Spleen (tissue), 7 donors: ENCODE measurements at regions not wholly inside any gene's neighbourhood (a gene's known extent, or its start where the extent isn't known, plus 50 kb on each side); places are given as distances from the start of the nearest gene placed in this dataset.

Experiments used
- POLR2A ChIP-seq, 3 donors: fragments of 450-650 bp; IDR thresholded peaks; one replicate each; pipeline ENCODE4 v1.5.1; 2017; ENCODE audit warnings: antibody characterized with exemption in 3 of 3, mild to moderate bottlenecking in 1 of 3
- POLR2AphosphoS5 ChIP-seq, 3 donors: sonication (generic); formaldehyde crosslinking; IDR thresholded peaks; one replicate each; pipeline ENCODE4 v1.5.1; 2017; ENCODE audit warnings: antibody characterized with exemption in 3 of 3
- TF ChIP-seq, protein P1 (sequence below), 11 experiments: fragments of 200-600 bp in 7 of 11; fragments of 450-650 bp in 4 of 11; sonication (generic) in 4 of 11; IDR thresholded peaks in 8 of 11; conservative IDR thresholded peaks in 3 of 11; 1 replicate in 7 of 11; 2 replicates in 4 of 11; pipeline versions ENCODE4 v1.4.0 to v1.8.0; 2016 to 2021; ENCODE audit warnings: antibody characterized with exemption in 11 of 11, inconsistent platforms in 4 of 11, mild to moderate bottlenecking in 1 of 11
- donor health status: DM: no; HTN: no; CAD: no; lungs with moderate emphysema.
- donor health status: DM: no; HTN: no; CAD: no.
- donor health status: DM: no; HTN: no; CAD: no.

GRCh38 chr5:61686491-61687257, 354.6 kb downstream of the ZSWIM6 start:
- no peak for TF ChIP-seq POLR2A (IDR thresholded peaks at IDR 0.05)
- TF ChIP-seq, protein P1, sequence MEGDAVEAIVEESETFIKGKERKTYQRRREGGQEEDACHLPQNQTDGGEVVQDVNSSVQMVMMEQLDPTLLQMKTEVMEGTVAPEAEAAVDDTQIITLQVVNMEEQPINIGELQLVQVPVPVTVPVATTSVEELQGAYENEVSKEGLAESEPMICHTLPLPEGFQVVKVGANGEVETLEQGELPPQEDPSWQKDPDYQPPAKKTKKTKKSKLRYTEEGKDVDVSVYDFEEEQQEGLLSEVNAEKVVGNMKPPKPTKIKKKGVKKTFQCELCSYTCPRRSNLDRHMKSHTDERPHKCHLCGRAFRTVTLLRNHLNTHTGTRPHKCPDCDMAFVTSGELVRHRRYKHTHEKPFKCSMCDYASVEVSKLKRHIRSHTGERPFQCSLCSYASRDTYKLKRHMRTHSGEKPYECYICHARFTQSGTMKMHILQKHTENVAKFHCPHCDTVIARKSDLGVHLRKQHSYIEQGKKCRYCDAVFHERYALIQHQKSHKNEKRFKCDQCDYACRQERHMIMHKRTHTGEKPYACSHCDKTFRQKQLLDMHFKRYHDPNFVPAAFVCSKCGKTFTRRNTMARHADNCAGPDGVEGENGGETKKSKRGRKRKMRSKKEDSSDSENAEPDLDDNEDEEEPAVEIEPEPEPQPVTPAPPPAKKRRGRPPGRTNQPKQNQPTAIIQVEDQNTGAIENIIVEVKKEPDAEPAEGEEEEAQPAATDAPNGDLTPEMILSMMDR (IDR thresholded peaks at IDR 0.05 in 8 of 11, conservative IDR thresholded peaks at IDR 0.05 in 3 of 11) = no peak
- TF ChIP-seq POLR2AphosphoS5 (IDR thresholded peaks at IDR 0.05) = no peak
